ENCODE measurements at regions not wholly inside any gene's neighbourhood (a gene's known extent, or its start where the extent isn't known, plus 50 kb on each side); places are given as distances from the start of the nearest gene placed in this dataset.

GRCh38 chr11:80553565-80553964 lies 1112.7 kb upstream of the TENM4 start:
- no peak for TF ChIP-seq CTCF (IDR thresholded peaks at IDR 0.05)
- TF ChIP-seq POLR2A (IDR thresholded peaks at IDR 0.05) = no peak
